Activated T-helper 1 cell treated with anti-CD3 and anti-CD28 coated beads, Interleukin-12 subunit alpha, Interleukin-12 subunit beta, Interleukin-2, Interleukin-4 antibody, amounts not matched to agents 30 ng/mL and 10 ng/mL and 1 ng/mL, durations not matched to agents 14 hours and 24 hours and 36 hours (primary cell): ENCODE measurements at regions not wholly inside any gene's neighbourhood (a gene's known extent, or its start where the extent isn't known, plus 50 kb on each side); places are given as distances from the start of the nearest gene placed in this dataset.
"Not testable (repeated sequence)": the region's sequence is repeated elsewhere in the genome, so short reads cannot be mapped to it uniquely, and the experiment has no call there.

Source experiments
- DNase-seq: peaks from one replicate; pipeline ENCODE4 v3.0.0; 2021; ENCODE audit warnings: low spot score
- H3K27ac Mint-ChIP-seq: one replicate; pipeline ENCODE4 v1.8.0; 2021; ENCODE audit warnings: mild to moderate bottlenecking, mixed read lengths
- H3K27me3 Mint-ChIP-seq: one replicate; pipeline ENCODE4 v1.8.0; 2022; ENCODE audit warnings: mild to moderate bottlenecking, moderate library complexity, mixed read lengths; ENCODE audit not compliant: insufficient read depth
- H3K36me3 Mint-ChIP-seq: one replicate; pipeline ENCODE4 v1.8.0; 2021; ENCODE audit warnings: low read depth, mixed read lengths
- H3K4me1 Mint-ChIP-seq: one replicate; pipeline ENCODE4 v1.8.0; 2021; ENCODE audit warnings: low read depth, mixed read lengths
- H3K4me3 Mint-ChIP-seq: one replicate; pipeline ENCODE4 v1.8.0; 2021; ENCODE audit warnings: mild to moderate bottlenecking, moderate library complexity, mixed read lengths
- H3K9me3 Mint-ChIP-seq: one replicate; pipeline ENCODE4 v1.8.0; 2021; ENCODE audit warnings: mixed read lengths
- intact Hi-C: fragments of 100-400 bp; cut with micrococcal nuclease; formaldehyde crosslinking; loops from one replicate; pipeline ENCODE4 v1.15.1; 2024

- H3K9me3 Mint-ChIP-seq, H3K36me3 Mint-ChIP-seq, H3K27ac Mint-ChIP-seq, intact Hi-C loops, H3K27me3 Mint-ChIP-seq, H3K4me3 Mint-ChIP-seq, DNase-seq, H3K4me1 Mint-ChIP-seq: not testable (repeated sequence)
Measured at GRCh38 chr21:9812507-9812906, 708.9 kb upstream of the TPTE start.

- H3K9me3 Mint-ChIP-seq, H3K4me3 Mint-ChIP-seq, H3K27ac Mint-ChIP-seq, DNase-seq, H3K27me3 Mint-ChIP-seq, H3K36me3 Mint-ChIP-seq, intact Hi-C loops, H3K4me1 Mint-ChIP-seq: not testable (repeated sequence)
Measured at GRCh38 chr21:9813894-9814814, 707.2 kb upstream of the TPTE start.

DNA sequence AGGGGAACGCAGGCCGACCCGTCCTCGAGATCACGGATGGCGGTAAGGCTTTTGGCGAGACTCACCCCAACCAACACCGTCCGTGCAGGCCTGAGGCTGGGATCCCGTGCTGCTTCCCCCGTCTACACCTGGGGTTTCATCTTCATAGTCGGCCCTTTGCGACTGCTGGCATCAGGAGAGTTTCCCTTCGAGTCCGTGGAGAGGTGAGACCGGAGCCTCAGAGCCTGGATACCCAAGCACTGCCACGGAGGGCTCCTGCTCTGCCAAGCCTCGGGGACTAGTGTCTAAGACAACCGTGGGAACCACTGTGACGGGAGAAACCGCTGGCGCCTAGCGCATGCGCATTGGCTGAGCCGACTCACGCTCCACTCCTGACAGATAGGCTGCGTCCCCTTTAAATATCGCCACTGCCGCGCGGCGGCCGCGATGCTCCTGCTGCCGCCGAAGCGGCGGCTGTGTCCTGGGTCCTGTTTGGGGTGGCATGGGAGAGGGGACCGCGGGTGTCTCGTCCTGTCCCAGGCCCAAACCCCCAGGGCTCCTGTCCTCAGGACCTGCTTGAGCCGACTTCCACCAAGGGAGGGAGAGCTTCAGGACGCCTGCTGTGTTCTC is 706.1 kb upstream of the TPTE start:
- H3K4me3 Mint-ChIP-seq, DNase-seq, intact Hi-C loops, H3K27ac Mint-ChIP-seq, H3K27me3 Mint-ChIP-seq, H3K4me1 Mint-ChIP-seq, H3K9me3 Mint-ChIP-seq, H3K36me3 Mint-ChIP-seq: not testable (repeated sequence)

DNA sequence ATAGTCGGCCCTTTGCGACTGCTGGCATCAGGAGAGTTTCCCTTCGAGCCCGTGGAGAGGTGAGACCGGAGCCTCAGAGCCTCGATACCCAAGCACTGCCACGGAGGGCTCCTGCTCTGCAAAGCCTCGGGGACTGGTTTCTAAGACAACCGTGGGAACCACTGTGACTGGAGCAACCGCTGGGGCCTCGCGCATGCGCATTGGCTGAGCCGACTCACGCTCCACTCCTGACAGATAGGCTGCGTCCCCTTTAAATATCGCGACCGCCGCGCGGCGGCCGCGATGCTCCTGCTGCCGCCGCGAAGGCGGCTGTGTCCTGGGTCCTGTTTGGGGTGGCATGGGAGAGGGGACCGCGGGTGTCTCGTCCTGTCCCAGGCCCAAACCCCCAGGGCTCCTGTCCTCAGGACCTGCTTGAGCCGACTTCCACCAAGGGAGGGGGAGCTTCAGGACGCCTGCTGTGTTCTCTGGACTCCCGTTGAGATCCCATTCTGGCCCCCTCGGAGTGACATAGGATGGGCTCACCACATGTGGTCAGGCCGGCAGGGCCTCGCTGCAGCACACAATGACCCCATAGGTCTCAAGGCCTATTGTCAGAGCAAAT is 704.5 kb upstream of the TPTE start:
- intact Hi-C loops, H3K9me3 Mint-ChIP-seq, H3K27ac Mint-ChIP-seq, H3K4me3 Mint-ChIP-seq, DNase-seq, H3K4me1 Mint-ChIP-seq, H3K27me3 Mint-ChIP-seq, H3K36me3 Mint-ChIP-seq: not testable (repeated sequence)

DNA sequence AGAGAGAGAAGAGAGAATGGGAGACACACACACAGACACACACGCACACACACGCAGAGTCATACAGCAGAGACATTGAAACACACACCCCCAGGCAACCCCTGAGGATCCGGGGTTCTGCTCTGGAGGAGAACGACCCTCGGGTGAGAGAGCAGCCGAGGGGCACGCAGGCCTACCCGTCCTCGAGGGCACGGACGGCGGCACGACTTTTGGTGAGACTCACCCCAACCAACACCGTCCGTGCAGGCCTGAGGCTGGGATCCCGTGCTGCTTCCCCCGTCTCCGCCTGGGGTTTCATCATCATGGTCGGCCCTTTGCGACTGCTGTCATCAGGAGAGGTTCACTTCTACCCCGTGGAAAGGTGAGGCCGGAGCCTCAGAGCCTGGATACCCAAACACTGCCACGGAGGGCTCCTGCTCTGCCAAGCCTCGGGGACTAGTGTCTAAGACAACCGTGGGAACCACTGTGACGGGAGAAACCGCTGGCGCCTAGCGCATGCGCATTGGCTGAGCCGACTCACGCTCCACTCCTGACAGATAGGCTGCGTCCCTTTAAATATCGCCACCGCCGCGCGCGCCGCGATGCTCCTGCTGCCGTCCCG is 703.4 kb upstream of the TPTE start:
- H3K27ac Mint-ChIP-seq, intact Hi-C loops, H3K4me1 Mint-ChIP-seq, H3K27me3 Mint-ChIP-seq, H3K36me3 Mint-ChIP-seq, H3K4me3 Mint-ChIP-seq, H3K9me3 Mint-ChIP-seq, DNase-seq: not testable (repeated sequence)

DNA sequence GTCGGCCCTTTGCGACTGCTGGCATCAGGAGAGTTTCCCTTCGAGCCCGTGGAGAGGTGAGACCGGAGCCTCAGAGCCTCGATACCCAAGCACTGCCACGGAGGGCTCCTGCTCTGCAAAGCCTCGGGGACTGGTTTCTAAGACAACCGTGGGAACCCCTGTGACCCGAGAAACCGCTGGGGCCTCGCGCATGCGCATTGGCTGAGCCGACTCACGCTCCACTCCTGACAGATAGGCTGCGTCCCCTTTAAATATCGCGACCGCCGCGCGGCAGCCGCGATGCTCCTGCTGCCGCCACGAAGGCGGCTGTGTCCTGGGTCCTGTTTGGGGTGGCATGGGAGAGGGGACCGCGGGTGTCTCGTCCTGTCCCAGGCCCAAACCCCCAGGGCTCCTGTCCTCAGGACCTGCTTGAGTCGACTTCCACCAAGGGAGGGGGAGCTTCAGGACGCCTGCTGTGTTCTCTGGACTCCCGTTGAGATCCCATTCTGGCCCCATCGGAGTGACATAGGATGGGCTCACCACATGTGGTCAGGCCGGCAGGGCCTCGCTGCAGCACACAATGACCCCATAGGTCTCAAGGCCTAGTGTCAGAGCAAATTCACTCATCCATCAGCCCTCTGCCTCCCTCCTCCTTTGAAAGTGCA is 701.7 kb upstream of the TPTE start:
- H3K4me1 Mint-ChIP-seq, H3K27ac Mint-ChIP-seq, H3K36me3 Mint-ChIP-seq, H3K27me3 Mint-ChIP-seq, intact Hi-C loops, DNase-seq, H3K4me3 Mint-ChIP-seq, H3K9me3 Mint-ChIP-seq: not testable (repeated sequence)

GRCh38 chr21:9820579-9820978 is 700.8 kb upstream of the TPTE start:
- H3K27me3 Mint-ChIP-seq, H3K9me3 Mint-ChIP-seq, H3K4me1 Mint-ChIP-seq, H3K27ac Mint-ChIP-seq, intact Hi-C loops, H3K4me3 Mint-ChIP-seq, H3K36me3 Mint-ChIP-seq, DNase-seq: not testable (repeated sequence)

DNA sequence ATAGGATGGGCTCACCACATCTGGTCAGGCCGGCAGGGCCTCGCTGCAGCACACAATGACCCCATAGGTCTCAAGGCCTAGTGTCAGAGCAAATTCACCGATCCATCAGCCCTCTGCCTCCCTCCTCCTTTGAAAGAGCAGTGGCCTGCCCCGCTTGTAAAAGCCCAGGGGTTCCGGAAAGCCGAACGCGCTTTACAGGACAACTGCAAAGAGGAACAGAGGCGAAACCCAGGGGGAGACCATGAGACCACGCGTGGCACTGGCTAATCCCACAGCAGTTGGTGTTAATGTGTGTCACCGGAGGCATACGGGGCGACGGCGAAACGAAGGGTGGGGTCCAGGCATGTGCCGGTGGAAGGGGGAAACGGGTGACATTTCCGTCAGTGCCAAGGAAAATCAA is 699.9 kb upstream of the TPTE start:
- H3K27me3 Mint-ChIP-seq, H3K4me1 Mint-ChIP-seq, H3K27ac Mint-ChIP-seq, H3K9me3 Mint-ChIP-seq, DNase-seq, H3K4me3 Mint-ChIP-seq, intact Hi-C loops, H3K36me3 Mint-ChIP-seq: not testable (repeated sequence)

- DNase-seq, H3K27me3 Mint-ChIP-seq, H3K9me3 Mint-ChIP-seq, intact Hi-C loops, H3K36me3 Mint-ChIP-seq, H3K4me1 Mint-ChIP-seq, H3K27ac Mint-ChIP-seq, H3K4me3 Mint-ChIP-seq: not testable (repeated sequence)
Measured at GRCh38 chr21:9822093-9822820, 699.1 kb upstream of the TPTE start.

- intact Hi-C loops, H3K4me1 Mint-ChIP-seq, H3K27ac Mint-ChIP-seq, H3K4me3 Mint-ChIP-seq, H3K27me3 Mint-ChIP-seq, DNase-seq, H3K36me3 Mint-ChIP-seq, H3K9me3 Mint-ChIP-seq: not testable (repeated sequence)
Measured at GRCh38 chr21:9823197-9824157, 697.9 kb upstream of the TPTE start.

GRCh38 chr21:9830801-9831200 is 690.6 kb upstream of the TPTE start:
- H3K4me3 Mint-ChIP-seq, intact Hi-C loops, H3K27ac Mint-ChIP-seq, H3K36me3 Mint-ChIP-seq, H3K4me1 Mint-ChIP-seq, H3K9me3 Mint-ChIP-seq, H3K27me3 Mint-ChIP-seq, DNase-seq: not testable (repeated sequence)
